ENCODE measurements at regions not wholly inside any gene's neighbourhood (a gene's known extent, or its start where the extent isn't known, plus 50 kb on each side); places are given as distances from the start of the nearest gene placed in this dataset.

DNA sequence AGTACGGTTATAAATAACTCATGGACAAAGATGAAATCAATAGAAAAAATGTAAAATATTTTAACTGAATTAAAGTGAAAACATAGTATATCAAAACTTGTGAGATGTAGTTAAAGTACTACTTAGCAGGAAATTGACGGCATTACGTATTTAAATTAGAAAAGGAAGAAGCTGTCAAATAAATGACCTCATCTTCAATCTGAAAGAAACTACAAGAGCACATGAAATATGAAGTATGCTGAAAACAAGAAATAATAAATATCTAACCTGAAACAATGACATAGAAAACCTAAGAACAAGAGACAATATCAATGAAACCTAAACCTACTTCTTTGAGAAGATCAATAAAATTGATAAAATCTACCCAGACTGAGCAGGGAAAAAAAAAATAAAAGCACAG is 122.2 kb upstream of the PDE4B start:
- H3K27me3 Mint-ChIP-seq, result no peaks in the 10 kb centered on the region
- H3K27ac Mint-ChIP-seq, result no peak overlapping the region
- no peaks in the 10 kb centered on the region for H3K4me1 Mint-ChIP-seq (ENCODE audit: unreplicated experiment)
- no peaks in the 10 kb centered on the region for H3K9me3 Mint-ChIP-seq
- TF ChIP-seq, protein P1, sequence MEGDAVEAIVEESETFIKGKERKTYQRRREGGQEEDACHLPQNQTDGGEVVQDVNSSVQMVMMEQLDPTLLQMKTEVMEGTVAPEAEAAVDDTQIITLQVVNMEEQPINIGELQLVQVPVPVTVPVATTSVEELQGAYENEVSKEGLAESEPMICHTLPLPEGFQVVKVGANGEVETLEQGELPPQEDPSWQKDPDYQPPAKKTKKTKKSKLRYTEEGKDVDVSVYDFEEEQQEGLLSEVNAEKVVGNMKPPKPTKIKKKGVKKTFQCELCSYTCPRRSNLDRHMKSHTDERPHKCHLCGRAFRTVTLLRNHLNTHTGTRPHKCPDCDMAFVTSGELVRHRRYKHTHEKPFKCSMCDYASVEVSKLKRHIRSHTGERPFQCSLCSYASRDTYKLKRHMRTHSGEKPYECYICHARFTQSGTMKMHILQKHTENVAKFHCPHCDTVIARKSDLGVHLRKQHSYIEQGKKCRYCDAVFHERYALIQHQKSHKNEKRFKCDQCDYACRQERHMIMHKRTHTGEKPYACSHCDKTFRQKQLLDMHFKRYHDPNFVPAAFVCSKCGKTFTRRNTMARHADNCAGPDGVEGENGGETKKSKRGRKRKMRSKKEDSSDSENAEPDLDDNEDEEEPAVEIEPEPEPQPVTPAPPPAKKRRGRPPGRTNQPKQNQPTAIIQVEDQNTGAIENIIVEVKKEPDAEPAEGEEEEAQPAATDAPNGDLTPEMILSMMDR (conservative IDR thresholded peaks at IDR 0.05), result no peak
- H3K36me3 Mint-ChIP-seq, result no peaks in the 10 kb centered on the region
- no peak for DNase-seq (ENCODE audit: extremely low spot score, unreplicated experiment)
- H3K4me3 Mint-ChIP-seq, result no peak overlapping the region

DNA sequence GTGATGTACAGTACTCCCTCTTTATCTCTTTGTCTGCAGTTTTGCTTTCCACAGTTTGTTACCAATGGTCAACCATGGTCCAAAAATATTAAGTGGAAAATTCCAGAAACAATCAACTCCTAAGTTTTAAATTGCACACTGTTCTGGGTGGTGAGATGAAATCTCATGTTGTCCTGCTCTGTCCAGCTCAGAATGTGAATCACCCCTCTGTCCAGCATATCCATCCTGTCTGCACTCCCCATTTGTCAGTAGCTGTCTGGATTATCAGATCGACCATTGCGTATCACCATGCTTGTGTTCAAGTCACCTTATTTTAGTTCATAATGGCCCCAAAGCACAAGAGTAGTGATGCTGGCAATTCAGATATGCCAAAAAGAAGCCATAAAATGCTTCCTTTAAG is 118.2 kb upstream of the PDE4B start:
- peaks cover 3% of the 10 kb centered on the region for H3K27me3 Mint-ChIP-seq
- no peaks in the 10 kb centered on the region for H3K9me3 Mint-ChIP-seq
- no peak overlapping the region for H3K4me3 Mint-ChIP-seq
- DNase-seq (ENCODE audit: extremely low spot score, unreplicated experiment), result no peak
- H3K36me3 Mint-ChIP-seq, result no peaks in the 10 kb centered on the region
- no peak overlapping the region for H3K27ac Mint-ChIP-seq
- TF ChIP-seq, protein P1 (conservative IDR thresholded peaks at IDR 0.05), result no peak
- no peaks in the 10 kb centered on the region for H3K4me1 Mint-ChIP-seq (ENCODE audit: unreplicated experiment)

DNA sequence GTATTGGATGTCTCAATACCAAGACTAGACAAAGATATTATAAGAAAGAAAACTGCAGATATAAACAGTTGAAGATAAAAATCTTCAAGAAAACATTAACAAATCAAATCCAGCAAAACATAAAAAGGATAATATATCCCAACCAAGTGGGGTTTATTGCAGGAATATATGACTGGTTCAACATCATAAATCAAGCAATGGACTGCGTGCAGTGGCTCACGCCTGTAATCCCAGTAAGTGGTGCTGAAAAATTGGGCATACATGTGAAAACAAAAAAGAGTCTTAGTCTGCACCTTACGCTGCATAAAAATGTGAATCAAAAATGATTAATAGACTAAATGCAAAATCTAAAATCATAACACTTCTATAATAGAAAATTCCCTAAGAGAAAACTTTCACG is 112.9 kb upstream of the PDE4B start:
- Mint-ChIP-seq H3K27me3 (peaks cover 11% of the 10 kb centered on the region), H3K4me1 (ENCODE audit: unreplicated experiment) (no peaks in the 10 kb centered on the region), H3K9me3 (no peaks in the 10 kb centered on the region), H3K36me3 (no peaks in the 10 kb centered on the region), H3K27ac (no peak overlapping the region), H3K4me3 (no peak overlapping the region)
- TF ChIP-seq, protein P1 (conservative IDR thresholded peaks at IDR 0.05), result no peak
- no peak for DNase-seq (ENCODE audit: extremely low spot score, unreplicated experiment)

DNA sequence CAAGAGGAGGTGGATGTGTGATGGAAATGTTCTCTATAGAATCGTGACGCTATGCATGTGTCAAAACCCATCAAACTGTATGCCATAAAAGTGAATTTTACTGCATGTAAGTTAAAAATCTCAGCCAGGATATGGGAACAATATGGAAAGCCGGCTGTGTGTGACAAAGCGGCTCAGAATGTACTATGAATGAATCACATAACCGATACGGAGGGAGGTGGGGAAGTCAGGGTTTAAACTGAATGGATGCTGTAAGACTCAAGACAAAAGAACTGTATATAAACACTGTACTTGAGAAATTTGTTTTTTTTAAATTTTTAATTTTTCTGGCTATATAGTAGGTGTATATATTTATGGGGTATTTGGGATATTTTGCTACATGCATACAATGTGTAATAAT is 111.6 kb upstream of the PDE4B start:
- Mint-ChIP-seq H3K27me3 (peaks cover 13% of the 10 kb centered on the region), H3K4me1 (ENCODE audit: unreplicated experiment) (no peaks in the 10 kb centered on the region), H3K4me3 (no peak overlapping the region), H3K9me3 (peaks cover under 1% of the 10 kb centered on the region), H3K36me3 (no peaks in the 10 kb centered on the region), H3K27ac (no peak overlapping the region)
- DNase-seq (ENCODE audit: extremely low spot score, unreplicated experiment), result no peak
- TF ChIP-seq, protein P1 (conservative IDR thresholded peaks at IDR 0.05), result no peak

DNA sequence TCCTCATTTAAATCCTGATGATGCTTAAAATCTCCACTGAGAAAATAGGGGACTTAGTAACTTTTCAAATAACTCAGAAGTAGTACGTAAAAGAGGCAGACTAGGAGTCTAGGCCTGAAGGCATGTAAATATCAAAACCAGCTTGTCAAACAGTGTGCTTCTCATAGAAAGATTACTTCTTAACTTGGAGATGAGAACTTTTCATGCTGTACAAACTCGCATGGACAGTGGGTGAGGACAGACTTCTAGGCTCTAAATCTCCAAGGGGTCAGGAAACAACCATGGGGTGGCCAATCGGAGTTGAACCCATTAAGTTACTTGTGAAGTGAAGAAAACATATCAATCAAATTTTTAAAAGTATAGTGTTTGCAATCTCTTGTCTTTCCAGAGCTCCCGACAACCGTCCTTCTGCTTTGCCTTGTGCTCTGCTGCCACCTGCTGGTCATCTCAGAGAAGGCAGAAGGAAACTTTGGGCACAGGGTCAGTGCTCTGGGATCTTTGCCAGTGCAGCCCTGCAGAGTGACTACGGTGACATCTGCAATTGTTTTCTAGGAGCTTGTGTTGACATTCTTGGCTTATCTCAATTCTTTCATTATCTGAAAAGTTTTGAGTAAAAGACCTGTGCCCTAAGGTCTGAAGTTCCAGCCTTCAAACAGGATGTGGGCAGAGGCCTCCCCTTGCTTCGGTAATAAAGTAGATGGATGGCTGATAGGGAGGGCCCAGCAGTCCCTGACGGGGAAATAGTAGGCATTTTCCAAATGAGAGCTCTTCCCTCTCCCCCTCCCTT is 105.1 kb upstream of the PDE4B start:
- H3K9me3 Mint-ChIP-seq, result peaks cover 4% of the 10 kb centered on the region
- H3K27ac Mint-ChIP-seq, result no peak overlapping the region
- TF ChIP-seq, protein P1 (conservative IDR thresholded peaks at IDR 0.05), result peak; percentile 99
- peak overlapping the region; percentile 32 for H3K4me3 Mint-ChIP-seq
- H3K27me3 Mint-ChIP-seq, result peaks cover 9% of the 10 kb centered on the region
- no peaks in the 10 kb centered on the region for H3K36me3 Mint-ChIP-seq
- peak; percentile 87 for DNase-seq (ENCODE audit: extremely low spot score, unreplicated experiment)
- H3K4me1 Mint-ChIP-seq (ENCODE audit: unreplicated experiment), result no peaks in the 10 kb centered on the region
